Left lung (tissue), 4 donors: ENCODE measurements at regions not wholly inside any gene's neighbourhood (a gene's known extent, or its start where the extent isn't known, plus 50 kb on each side); places are given as distances from the start of the nearest gene placed in this dataset.

Experiments
- ATAC-seq: fragments of 200-7000 bp; cut with Tn5 transposase; one replicate; pipeline ENCODE4 v1.9.1; 2020; ENCODE audit warnings: moderate library complexity
- DNase-seq, 4 donors: peaks; one replicate each; pipeline ENCODE4 v3.0.0-alpha.2; 2013 to 2020
- H3K27ac ChIP-seq, 2 donors: fragments of 200-600 bp; sonication (generic) in 1 of 2; one replicate each; pipeline versions ENCODE4 v1.5.0 to v1.8.0; 2020 to 2021
- H3K27me3 ChIP-seq, 2 donors: fragments of 200-600 bp; sonication (generic) in 1 of 2; one replicate each; pipeline versions ENCODE4 v1.5.0 to v1.8.0; 2020 to 2021
- H3K36me3 ChIP-seq, 2 donors: fragments of 200-600 bp; sonication (generic) in 1 of 2; one replicate each; pipeline versions ENCODE4 v1.5.0 to v1.8.0; 2020 to 2021
- H3K4me1 ChIP-seq, 2 donors: fragments of 200-600 bp; one replicate each; pipeline ENCODE4 v1.8.0; 2021
- H3K4me3 ChIP-seq, 2 donors: fragments of 200-600 bp; sonication (generic) in 1 of 2; one replicate each; pipeline versions ENCODE4 v1.5.0 to v1.8.0; 2020 to 2021; ENCODE audit warnings: mild to moderate bottlenecking in 1 of 2
- H3K9me3 ChIP-seq, 2 donors: fragments of 200-600 bp; sonication (generic) in 1 of 2; one replicate each; pipeline versions ENCODE4 v1.5.0 to v1.8.0; 2020 to 2021
- CTCF ChIP-seq, 2 donors: fragments of 200-600 bp; sonication (generic) in 1 of 2; IDR thresholded peaks; one replicate each; pipeline versions ENCODE4 v1.5.0 to v1.8.0; 2021; ENCODE audit warnings: antibody characterized with exemption in 2 of 2
- intact Hi-C, 2 donors: fragments of 100-400 bp; cut with DNase I; formaldehyde crosslinking; loops; one replicate each; pipeline versions ENCODE4 v1.11.2 to v1.14.2; 2022
- donor health status: DM: no; HTN: yes; CAD: no.
- donor health status: DM: no; HTN: no; CAD: no.

GRCh38 chr14:84541018-84541417 is 988.9 kb upstream of the FLRT2 start:
- no peaks in the 10 kb centered on the region for H3K27me3 ChIP-seq
- H3K36me3 ChIP-seq, result no peaks in the 10 kb centered on the region
- ATAC-seq (no peak), DNase-seq (no peak)
- intact Hi-C loops, result no loop called here
- H3K4me1 ChIP-seq, result no peaks in the 10 kb centered on the region
- H3K4me3 ChIP-seq, result no peak overlapping the region
- H3K27ac ChIP-seq, result no peak overlapping the region
- no peak for TF ChIP-seq CTCF (IDR thresholded peaks at IDR 0.05)
- no peaks in the 10 kb centered on the region for H3K9me3 ChIP-seq

GRCh38 chr14:84543859-84544258 is 986.1 kb upstream of the FLRT2 start:
- ATAC-seq (no peak), DNase-seq (no peak)
- intact Hi-C loops, result no loop called here
- Histone ChIP-seq H3K4me3 (no peak overlapping the region), H3K27ac (no peak overlapping the region), H3K9me3 (no peaks in the 10 kb centered on the region), H3K27me3 (no peaks in the 10 kb centered on the region), H3K36me3 (no peaks in the 10 kb centered on the region), H3K4me1 (no peaks in the 10 kb centered on the region)
- no peak for TF ChIP-seq CTCF (IDR thresholded peaks at IDR 0.05)

GRCh38 chr14:84544486-84545131 is 985.3 kb upstream of the FLRT2 start:
- TF ChIP-seq CTCF (IDR thresholded peaks at IDR 0.05), result no peak
- intact Hi-C loops, result no loop called here

GRCh38 chr14:84546236-84546635 is 983.7 kb upstream of the FLRT2 start:
- DNase-seq (no peak), ATAC-seq (no peak)
- Histone ChIP-seq H3K4me1 (no peaks in the 10 kb centered on the region), H3K27me3 (no peaks in the 10 kb centered on the region), H3K9me3 (peaks cover 0 to 4% of the 10 kb centered on the region in 2 donors), H3K27ac (no peak overlapping the region), H3K4me3 (no peak overlapping the region), H3K36me3 (no peaks in the 10 kb centered on the region)
- TF ChIP-seq CTCF (IDR thresholded peaks at IDR 0.05), result no peak
- intact Hi-C loops, result no loop called here

More at GRCh38 chr14:84544486-84545131, 985.3 kb upstream of the FLRT2 start:
- ATAC-seq (no peak), DNase-seq (no peak)
- no peaks in the 10 kb centered on the region for H3K4me1 ChIP-seq
- H3K27ac ChIP-seq, result no peak overlapping the region
- no peaks in the 10 kb centered on the region for H3K36me3 ChIP-seq
- H3K9me3 ChIP-seq, result peaks cover 0 to 3% of the 10 kb centered on the region in 2 donors
- no peaks in the 10 kb centered on the region for H3K27me3 ChIP-seq
- no peak overlapping the region for H3K4me3 ChIP-seq

- DNase-seq, result no peak
- peaks cover 0 to 14% of the 10 kb centered on the region in 2 donors for H3K9me3 ChIP-seq
- no peaks in the 10 kb centered on the region for H3K4me1 ChIP-seq
- no peak overlapping the region for H3K4me3 ChIP-seq
- TF ChIP-seq CTCF (IDR thresholded peaks at IDR 0.05), result no peak
- intact Hi-C loops, result no loop called here
- H3K27ac ChIP-seq, result no peak overlapping the region
- no peaks in the 10 kb centered on the region for H3K27me3 ChIP-seq
- no peaks in the 10 kb centered on the region for H3K36me3 ChIP-seq
- ATAC-seq, result no peak
Measured at GRCh38 chr14:84554136-84554535, 975.8 kb upstream of the FLRT2 start.
